GM23338 (cell line): ENCODE measurements at regions not wholly inside any gene's neighbourhood (a gene's known extent, or its start where the extent isn't known, plus 50 kb on each side); places are given as distances from the start of the nearest gene placed in this dataset.
A peak's percentile ranks its signal among the peaks of the same experiment; 100 is the strongest.

Source experiments
- ATAC-seq: fragments of 200-7000 bp; cut with Tn5 transposase; 3 replicates; pipeline ENCODE4 v1.9.1; 2020
- DNase-seq: peaks from one replicate; pipeline ENCODE4 v3.0.0-alpha.2; 2015; ENCODE audit warnings: low spot score
- H2AFZ ChIP-seq: fragments of 200-600 bp; sonication (generic); 2 replicates; pipeline ENCODE4 v1.8.0; 2016; ENCODE audit warnings: antibody characterized with exemption, mild to moderate bottlenecking, moderate library complexity
- H3F3A ChIP-seq: fragments of 200-600 bp; sonication (generic); replicated peaks from 2 replicates; pipeline ENCODE4 v1.8.0; 2017; ENCODE audit warnings: antibody characterized with exemption, mixed run types, low read depth
- H3K27ac ChIP-seq: fragments of 200-600 bp; sonication (generic); 2 replicates; pipeline ENCODE4 v1.6.1; 2016; ENCODE audit warnings: low read depth
- H3K27me3 ChIP-seq: fragments of 200-600 bp; sonication (generic); 2 replicates; pipeline ENCODE4 v1.8.0; 2016; ENCODE audit warnings: mild to moderate bottlenecking, mixed run types, moderate library complexity; ENCODE audit not compliant: insufficient read depth
- H3K36me3 ChIP-seq: fragments of 200-600 bp; sonication (generic); 2 replicates; pipeline ENCODE4 v1.8.0; 2016; ENCODE audit warnings: mild to moderate bottlenecking; ENCODE audit not compliant: insufficient read depth
- H3K4me1 ChIP-seq: fragments of 200-600 bp; sonication (generic); 2 replicates; pipeline ENCODE4 v1.8.0; 2016; ENCODE audit warnings: mild to moderate bottlenecking, moderate library complexity; ENCODE audit not compliant: insufficient read depth
- H3K4me2 ChIP-seq: fragments of 200-600 bp; sonication (generic); 2 replicates; pipeline ENCODE4 v1.7.1; 2017; ENCODE audit warnings: mixed run types
- H3K4me3 ChIP-seq: fragments of 200-600 bp; sonication (generic); 2 replicates; pipeline ENCODE4 v1.6.1; 2016; ENCODE audit warnings: mixed run types
- H3K79me2 ChIP-seq: fragments of 200-600 bp; sonication (generic); replicated peaks from 2 replicates; pipeline ENCODE4 v1.8.0; 2017; ENCODE audit warnings: mild to moderate bottlenecking; ENCODE audit not compliant: insufficient read depth
- H3K9me2 ChIP-seq: fragments of 200-600 bp; sonication (generic); 2 replicates; pipeline ENCODE4 v1.8.0; 2017; ENCODE audit not compliant: insufficient read depth
- H4K20me1 ChIP-seq: fragments of 200-600 bp; sonication (generic); replicated peaks from 2 replicates; pipeline ENCODE4 v1.8.0; 2017; ENCODE audit warnings: mild to moderate bottlenecking; ENCODE audit not compliant: insufficient read depth
- H3K27ac Mint-ChIP-seq: 2 replicates; pipeline ENCODE4 v1.8.0; 2020; ENCODE audit warnings: inconsistent platforms, mild to moderate bottlenecking, moderate library complexity, mixed read lengths
- H3K27me3 Mint-ChIP-seq: 3 replicates; pipeline ENCODE4 v1.8.0; 2022; ENCODE audit warnings: low read depth, mild to moderate bottlenecking, moderate library complexity, mixed read lengths, inconsistent platforms; ENCODE audit not compliant: insufficient read depth, poor library complexity
- H3K36me3 Mint-ChIP-seq: 3 replicates; pipeline ENCODE4 v1.8.0; 2021; ENCODE audit warnings: low read depth, mild to moderate bottlenecking, inconsistent platforms, moderate library complexity, mixed read lengths
- H3K4me1 Mint-ChIP-seq: 3 replicates; pipeline ENCODE4 v1.8.0; 2020; ENCODE audit warnings: mild to moderate bottlenecking, inconsistent platforms, mixed read lengths
- H3K4me3 Mint-ChIP-seq: 3 replicates; pipeline ENCODE4 v1.8.0; 2021; ENCODE audit warnings: moderate library complexity, mild to moderate bottlenecking, inconsistent platforms, mixed read lengths
- H3K9me3 Mint-ChIP-seq: 3 replicates; pipeline ENCODE4 v1.8.0; 2020; ENCODE audit warnings: moderate library complexity, mild to moderate bottlenecking, inconsistent platforms, mixed read lengths
- EZH2 ChIP-seq: fragments of 200-600 bp; sonication (generic); IDR thresholded peaks from one replicate; pipeline ENCODE4 v1.8.0; 2017; ENCODE audit warnings: antibody characterized with exemption, mild to moderate bottlenecking, low read depth; ENCODE audit not compliant: unreplicated experiment
- JUNB ChIP-seq: IDR thresholded peaks from one replicate; pipeline ENCODE4 v1.6.1; 2016; ENCODE audit warnings: antibody characterized with exemption; ENCODE audit not compliant: unreplicated experiment
- ZNF114 ChIP-seq: fragments of 250-450 bp; sonication (Bioruptor Pico); IDR thresholded peaks from 2 replicates; pipeline ENCODE4 v1.5.0; 2020; ENCODE audit warnings: mild to moderate bottlenecking, moderate library complexity
- ZNF331 ChIP-seq: fragments of 250-450 bp; sonication (Bioruptor Pico); IDR thresholded peaks from 2 replicates; pipeline ENCODE4 v1.5.0; 2020; ENCODE audit warnings: low read depth, mild to moderate bottlenecking, moderate library complexity
- ZNF462 ChIP-seq: fragments of 250-450 bp; sonication (Bioruptor Pico); IDR thresholded peaks from 2 replicates; pipeline ENCODE4 v1.5.0; 2020; ENCODE audit warnings: mild to moderate bottlenecking, moderate library complexity

DNA sequence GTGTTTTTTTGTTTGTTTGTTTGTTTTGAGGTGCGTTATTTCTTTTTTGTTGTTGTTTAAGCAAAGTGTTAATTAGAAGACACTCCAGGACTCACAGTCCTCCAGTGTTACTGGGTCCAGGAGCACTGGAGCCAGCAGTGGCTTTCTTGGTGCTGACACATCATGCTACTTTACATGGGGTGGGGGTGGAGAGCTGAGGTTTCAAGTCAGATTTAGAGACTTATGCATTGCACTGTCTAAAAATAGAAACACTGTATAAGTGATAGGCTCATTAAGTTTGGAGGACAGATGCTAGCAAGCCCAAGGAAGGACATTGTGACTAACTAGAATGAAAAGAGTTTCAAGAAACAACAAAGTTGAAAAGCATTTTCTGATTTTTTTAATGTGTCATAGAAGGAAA lies 2209.2 kb downstream of the MAT2B start:
- H4K20me1 ChIP-seq, result no peaks in the 10 kb centered on the region
- DNase-seq (no peak), ATAC-seq (no peak)
- H3F3A ChIP-seq, result no peaks in the 10 kb centered on the region
- H3K9me2 ChIP-seq, result no peaks in the 10 kb centered on the region
- Mint-ChIP-seq H3K4me1 (peaks cover 4% of the 10 kb centered on the region; the same call in 1 of the 3 replicates), H3K4me3 (no peak overlapping the region), H3K27ac (no peak overlapping the region), H3K9me3 (no peaks in the 10 kb centered on the region; the same call in 2 of the 3 replicates), H3K27me3 (no peaks in the 10 kb centered on the region), H3K36me3 (no peaks in the 10 kb centered on the region; the same call in 2 of the 3 replicates)
- no peak overlapping the region for H3K27ac ChIP-seq
- H3K79me2 ChIP-seq, result no peaks in the 10 kb centered on the region
- no peak overlapping the region for H2AFZ ChIP-seq
- TF ChIP-seq EZH2 (no peak), ZNF114 (CRISPR knock-in tag) (no peak), ZNF331 (CRISPR knock-in tag) (no peak), ZNF462 (CRISPR knock-in tag) (no peak)
- H3K4me3 ChIP-seq, result no peak overlapping the region
- H3K27me3 ChIP-seq, result no peaks in the 10 kb centered on the region
- H3K4me1 ChIP-seq, result no peaks in the 10 kb centered on the region
- H3K36me3 ChIP-seq, result no peaks in the 10 kb centered on the region
- no peak overlapping the region for H3K4me2 ChIP-seq

GRCh38 chr5:165720901-165721300 lies 2215.5 kb downstream of the MAT2B start:
- Histone ChIP-seq H3F3A (no peaks in the 10 kb centered on the region), H3K27ac (no peak overlapping the region), H3K27me3 (no peaks in the 10 kb centered on the region), H2AFZ (peak overlapping the region; percentile 81; the same call in 1 of the 2 replicates), H3K4me3 (no peak overlapping the region), H4K20me1 (no peaks in the 10 kb centered on the region), H3K36me3 (no peaks in the 10 kb centered on the region), H3K9me2 (no peaks in the 10 kb centered on the region), H3K79me2 (no peaks in the 10 kb centered on the region), H3K4me1 (no peaks in the 10 kb centered on the region; the same call in 1 of the 2 replicates), H3K4me2 (no peak overlapping the region)
- Mint-ChIP-seq H3K27me3 (no peaks in the 10 kb centered on the region), H3K4me3 (no peak overlapping the region), H3K27ac (no peak overlapping the region), H3K4me1 (peaks cover 7% of the 10 kb centered on the region), H3K36me3 (no peaks in the 10 kb centered on the region; the same call in 2 of the 3 replicates), H3K9me3 (no peaks in the 10 kb centered on the region; the same call in 2 of the 3 replicates)
- TF ChIP-seq JUNB, result no peak
- no peak for TF ChIP-seq ZNF462 (CRISPR knock-in tag)
- DNase-seq, result no peak
- ATAC-seq, result no peak
